Sigmoid colon (tissue), 4 donors: ENCODE measurements at regions not wholly inside any gene's neighbourhood (a gene's known extent, or its start where the extent isn't known, plus 50 kb on each side); places are given as distances from the start of the nearest gene placed in this dataset.

ENCODE experiments used
- EP300 ChIP-seq, 4 donors: sonication (generic); formaldehyde crosslinking; IDR thresholded peaks; one replicate each; pipeline ENCODE4 v1.6.1; 2017; ENCODE audit warnings: antibody characterized with exemption in 4 of 4
- TF ChIP-seq, protein P1 (sequence below), 4 experiments: fragments of 450-650 bp in 3 of 4; fragments of 200-600 bp in 1 of 4; IDR thresholded peaks; one replicate each; pipeline ENCODE4 v1.5.1; 2016 to 2019; ENCODE audit warnings: antibody characterized with exemption in 4 of 4, mild to moderate bottlenecking in 3 of 4, moderate library complexity in 2 of 4

DNA sequence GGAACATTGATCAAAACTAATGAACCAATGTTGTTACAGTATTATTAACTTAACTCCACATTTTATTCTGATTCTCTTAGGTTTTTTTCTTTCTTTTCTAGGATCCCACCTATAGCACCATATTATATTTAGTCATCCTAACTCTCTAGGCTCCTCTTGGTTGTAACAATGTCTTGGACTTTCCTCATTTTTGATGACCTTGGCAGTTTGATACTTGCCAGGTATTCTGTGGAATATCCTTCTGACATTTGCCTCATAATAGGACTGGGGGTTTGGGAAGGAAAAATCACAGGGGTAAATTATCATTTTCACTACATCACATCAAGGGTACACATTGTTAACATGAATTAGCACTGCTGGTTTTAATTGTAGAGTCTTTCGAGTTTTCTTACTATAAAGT, 851.6 kb upstream of the SOX9 start:
- TF ChIP-seq, protein P1, sequence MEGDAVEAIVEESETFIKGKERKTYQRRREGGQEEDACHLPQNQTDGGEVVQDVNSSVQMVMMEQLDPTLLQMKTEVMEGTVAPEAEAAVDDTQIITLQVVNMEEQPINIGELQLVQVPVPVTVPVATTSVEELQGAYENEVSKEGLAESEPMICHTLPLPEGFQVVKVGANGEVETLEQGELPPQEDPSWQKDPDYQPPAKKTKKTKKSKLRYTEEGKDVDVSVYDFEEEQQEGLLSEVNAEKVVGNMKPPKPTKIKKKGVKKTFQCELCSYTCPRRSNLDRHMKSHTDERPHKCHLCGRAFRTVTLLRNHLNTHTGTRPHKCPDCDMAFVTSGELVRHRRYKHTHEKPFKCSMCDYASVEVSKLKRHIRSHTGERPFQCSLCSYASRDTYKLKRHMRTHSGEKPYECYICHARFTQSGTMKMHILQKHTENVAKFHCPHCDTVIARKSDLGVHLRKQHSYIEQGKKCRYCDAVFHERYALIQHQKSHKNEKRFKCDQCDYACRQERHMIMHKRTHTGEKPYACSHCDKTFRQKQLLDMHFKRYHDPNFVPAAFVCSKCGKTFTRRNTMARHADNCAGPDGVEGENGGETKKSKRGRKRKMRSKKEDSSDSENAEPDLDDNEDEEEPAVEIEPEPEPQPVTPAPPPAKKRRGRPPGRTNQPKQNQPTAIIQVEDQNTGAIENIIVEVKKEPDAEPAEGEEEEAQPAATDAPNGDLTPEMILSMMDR (IDR thresholded peaks at IDR 0.05): no peak
- TF ChIP-seq EP300 (IDR thresholded peaks at IDR 0.05): no peak
